ENCODE measurements at regions not wholly inside any gene's neighbourhood (a gene's known extent, or its start where the extent isn't known, plus 50 kb on each side); places are given as distances from the start of the nearest gene placed in this dataset.

GRCh38 chr6:47094241-47094925 is 52.3 kb upstream of the ADGRF1 start:
- no peak for TF ChIP-seq TAF1 (IDR thresholded peaks at IDR 0.05; ENCODE audit: borderline replicate concordance, insufficient read depth, low read length)
- TF ChIP-seq FOXP2 (optimal IDR thresholded peaks at IDR 0.05; ENCODE audit: borderline replicate concordance, extremely low read depth, extremely low read length, insufficient read depth): no peak
- TF ChIP-seq POLR2AphosphoS5 (IDR thresholded peaks at IDR 0.05; ENCODE audit: low read depth, low read length): no peak
- no peak for TF ChIP-seq SIN3A (IDR thresholded peaks at IDR 0.05; ENCODE audit: borderline replicate concordance, insufficient read depth, low read length)
- TF ChIP-seq REST (IDR thresholded peaks at IDR 0.05; ENCODE audit: insufficient read depth in 1 of 2, low read depth in 2 of 2, low read length in 2 of 2): no peak

GRCh38 chr6:47093169-47093568 is 51.0 kb upstream of the ADGRF1 start:
- TF ChIP-seq POLR2AphosphoS5 (IDR thresholded peaks at IDR 0.05; ENCODE audit: low read depth, low read length) (no peak), TAF1 (IDR thresholded peaks at IDR 0.05; ENCODE audit: borderline replicate concordance, insufficient read depth, low read length) (no peak), REST (IDR thresholded peaks at IDR 0.05; ENCODE audit: insufficient read depth in 1 of 2, low read depth in 2 of 2, low read length in 2 of 2) (no peak), FOXP2 (optimal IDR thresholded peaks at IDR 0.05; ENCODE audit: borderline replicate concordance, extremely low read depth, extremely low read length, insufficient read depth) (no peak), SIN3A (IDR thresholded peaks at IDR 0.05; ENCODE audit: borderline replicate concordance, insufficient read depth, low read length) (no peak)

- TF ChIP-seq POLR2AphosphoS5 (IDR thresholded peaks at IDR 0.05; ENCODE audit: low read depth, low read length) (no peak), REST (IDR thresholded peaks at IDR 0.05; ENCODE audit: insufficient read depth in 1 of 2, low read depth in 2 of 2, low read length in 2 of 2) (no peak), FOXP2 (optimal IDR thresholded peaks at IDR 0.05; ENCODE audit: borderline replicate concordance, extremely low read depth, extremely low read length, insufficient read depth) (no peak)
Measured at GRCh38 chr6:47091886-47092668, 49.9 kb upstream of the ADGRF1 start.
